ENCODE measurements at regions not wholly inside any gene's neighbourhood (a gene's known extent, or its start where the extent isn't known, plus 50 kb on each side); places are given as distances from the start of the nearest gene placed in this dataset.
"Not testable (repeated sequence)": the region's sequence is repeated elsewhere in the genome, so short reads cannot be mapped to it uniquely, and the experiment has no call there.

DNA sequence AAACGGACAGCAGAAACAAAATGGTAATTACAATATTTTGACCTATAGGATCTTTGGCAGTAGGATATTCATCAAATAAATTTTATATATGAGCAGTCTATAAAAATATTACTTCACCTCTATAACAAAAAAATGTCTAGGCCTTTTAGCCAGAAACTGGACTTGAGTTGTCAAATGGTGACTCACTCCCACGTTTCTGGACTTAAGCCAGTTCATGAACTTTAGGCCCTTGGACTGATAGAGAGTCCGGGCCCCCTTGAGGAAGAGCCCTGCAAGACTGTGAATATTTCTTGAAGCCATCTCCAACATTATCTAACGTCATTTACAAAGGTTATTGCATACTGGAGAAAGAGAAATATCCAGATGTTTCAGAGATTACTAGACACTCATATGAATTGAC lies 106.8 kb upstream of the FAM47A start:
- DNase-seq: no peak

DNA sequence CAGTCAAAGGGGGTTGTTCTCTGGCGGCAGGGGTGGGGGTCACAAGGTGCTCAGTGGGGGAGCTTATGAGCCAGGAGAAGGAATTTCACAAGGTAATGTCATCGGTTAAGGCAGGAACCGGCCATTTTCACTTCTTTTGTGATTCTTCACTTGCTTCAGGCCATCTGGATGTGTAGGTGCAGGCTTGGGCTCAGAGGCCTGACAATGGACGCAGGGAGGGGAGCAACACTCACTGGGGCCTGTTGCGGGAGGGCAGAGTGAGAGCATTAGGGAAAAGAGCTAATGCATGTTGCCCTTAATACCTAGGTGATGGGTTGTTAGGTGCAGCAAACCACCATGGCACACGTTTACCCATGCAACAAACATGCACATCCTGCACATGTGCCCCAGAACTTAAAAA lies 98.0 kb upstream of the FAM47A start:
- not testable (repeated sequence) for DNase-seq

DNA sequence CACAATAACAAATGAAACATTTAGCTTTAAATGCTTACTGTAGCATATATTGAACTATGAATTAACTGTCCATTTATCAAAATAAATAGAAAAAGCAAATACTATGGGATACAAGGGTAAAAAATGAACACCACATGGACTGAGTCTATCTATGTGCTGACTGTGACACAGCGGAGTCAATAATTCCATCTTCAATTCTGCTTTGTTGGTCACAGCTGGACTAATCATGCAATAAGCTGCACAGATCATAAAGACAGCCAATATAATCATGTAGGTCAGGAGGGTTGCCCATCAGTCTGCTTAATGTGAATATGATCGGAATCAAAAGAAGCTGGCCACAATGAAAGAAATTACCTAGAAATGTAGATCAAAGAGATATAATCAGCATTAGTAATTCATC lies 95.7 kb upstream of the FAM47A start:
- DNase-seq: no peak

DNA sequence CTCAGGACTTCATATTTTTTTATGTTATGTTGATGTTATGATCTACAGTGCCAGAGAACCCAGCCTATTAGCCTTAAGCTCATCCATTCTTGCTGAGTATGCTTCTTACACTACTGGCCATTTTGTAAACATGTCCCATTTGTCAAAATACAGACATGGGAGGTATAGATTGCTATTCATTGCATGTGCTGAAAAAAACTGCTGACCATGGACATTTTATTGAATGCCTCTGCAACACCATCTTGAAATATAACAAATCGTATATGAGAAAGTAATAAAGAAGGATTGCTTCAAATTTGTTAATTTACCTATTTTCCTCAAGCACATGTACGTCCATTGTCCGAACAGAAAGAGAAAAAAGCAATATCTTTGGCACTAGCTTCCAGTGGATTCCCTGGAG lies 91.5 kb upstream of the FAM47A start:
- no peak for DNase-seq

- DNase-seq: no peak
Observed at GRCh38 chrX:34218063-34218462, 85.9 kb upstream of the FAM47A start.

- DNase-seq: no peak
Observed at GRCh38 chrX:34197946-34198345, 65.8 kb upstream of the FAM47A start.

Data from right hindlimb (tissue), 1 donor.